Neural crest cell (in vitro differentiated cells): ENCODE measurements at regions not wholly inside any gene's neighbourhood (a gene's known extent, or its start where the extent isn't known, plus 50 kb on each side); places are given as distances from the start of the nearest gene placed in this dataset.

Experiments used
- DNase-seq: peaks from one replicate; pipeline ENCODE4 v3.0.0; 2021; ENCODE audit warnings: low read depth, mixed read lengths, low spot score
- H3K27ac Mint-ChIP-seq: one replicate; pipeline ENCODE4 v1.8.0; 2021; ENCODE audit warnings: mild to moderate bottlenecking, mixed read lengths; ENCODE audit not compliant: unreplicated experiment
- H3K27me3 Mint-ChIP-seq: 2 replicates; pipeline ENCODE4 v1.8.0; 2021; ENCODE audit warnings: low read depth, mild to moderate bottlenecking, mixed read lengths
- H3K36me3 Mint-ChIP-seq: 2 replicates; pipeline ENCODE4 v1.8.0; 2021; ENCODE audit warnings: low read depth, mild to moderate bottlenecking, mixed read lengths
- H3K4me1 Mint-ChIP-seq: 2 replicates; pipeline ENCODE4 v1.8.0; 2021; ENCODE audit warnings: mixed read lengths
- H3K4me3 Mint-ChIP-seq: one replicate; pipeline ENCODE4 v1.8.0; 2021; ENCODE audit warnings: mild to moderate bottlenecking, mixed read lengths
- H3K9me3 Mint-ChIP-seq: 2 replicates; pipeline ENCODE4 v1.8.0; 2021; ENCODE audit warnings: mixed read lengths
- TF ChIP-seq, protein P1 (sequence below): fragments of 200-600 bp; sonication (generic); conservative IDR thresholded peaks from 2 replicates; pipeline ENCODE4 v1.5.0; 2021; ENCODE audit warnings: antibody characterized with exemption, mild to moderate bottlenecking

- Mint-ChIP-seq H3K4me3 (peak overlapping the region; percentile 35), H3K4me1 (peaks cover 18% of the 10 kb centered on the region), H3K9me3 (peaks cover 5% of the 10 kb centered on the region), H3K27me3 (no peaks in the 10 kb centered on the region), H3K27ac (no peak overlapping the region), H3K36me3 (peaks cover 12% of the 10 kb centered on the region)
- DNase-seq: no peak
- TF ChIP-seq, protein P1, sequence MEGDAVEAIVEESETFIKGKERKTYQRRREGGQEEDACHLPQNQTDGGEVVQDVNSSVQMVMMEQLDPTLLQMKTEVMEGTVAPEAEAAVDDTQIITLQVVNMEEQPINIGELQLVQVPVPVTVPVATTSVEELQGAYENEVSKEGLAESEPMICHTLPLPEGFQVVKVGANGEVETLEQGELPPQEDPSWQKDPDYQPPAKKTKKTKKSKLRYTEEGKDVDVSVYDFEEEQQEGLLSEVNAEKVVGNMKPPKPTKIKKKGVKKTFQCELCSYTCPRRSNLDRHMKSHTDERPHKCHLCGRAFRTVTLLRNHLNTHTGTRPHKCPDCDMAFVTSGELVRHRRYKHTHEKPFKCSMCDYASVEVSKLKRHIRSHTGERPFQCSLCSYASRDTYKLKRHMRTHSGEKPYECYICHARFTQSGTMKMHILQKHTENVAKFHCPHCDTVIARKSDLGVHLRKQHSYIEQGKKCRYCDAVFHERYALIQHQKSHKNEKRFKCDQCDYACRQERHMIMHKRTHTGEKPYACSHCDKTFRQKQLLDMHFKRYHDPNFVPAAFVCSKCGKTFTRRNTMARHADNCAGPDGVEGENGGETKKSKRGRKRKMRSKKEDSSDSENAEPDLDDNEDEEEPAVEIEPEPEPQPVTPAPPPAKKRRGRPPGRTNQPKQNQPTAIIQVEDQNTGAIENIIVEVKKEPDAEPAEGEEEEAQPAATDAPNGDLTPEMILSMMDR: no peak
These were observed 67.8 kb upstream of the NHSL1 start for GRCh38 chr6:138567052-138567451.

- TF ChIP-seq, protein P1: no peak
- H3K4me1 Mint-ChIP-seq: peaks cover 23% of the 10 kb centered on the region
- no peaks in the 10 kb centered on the region for H3K9me3 Mint-ChIP-seq
- H3K36me3 Mint-ChIP-seq: peaks cover 5% of the 10 kb centered on the region
- no peak overlapping the region for H3K27ac Mint-ChIP-seq
- no peak overlapping the region for H3K4me3 Mint-ChIP-seq
- H3K27me3 Mint-ChIP-seq: no peaks in the 10 kb centered on the region
- no peak for DNase-seq
These were observed 69.7 kb upstream of the NHSL1 start for GRCh38 chr6:138568997-138569396.

DNA sequence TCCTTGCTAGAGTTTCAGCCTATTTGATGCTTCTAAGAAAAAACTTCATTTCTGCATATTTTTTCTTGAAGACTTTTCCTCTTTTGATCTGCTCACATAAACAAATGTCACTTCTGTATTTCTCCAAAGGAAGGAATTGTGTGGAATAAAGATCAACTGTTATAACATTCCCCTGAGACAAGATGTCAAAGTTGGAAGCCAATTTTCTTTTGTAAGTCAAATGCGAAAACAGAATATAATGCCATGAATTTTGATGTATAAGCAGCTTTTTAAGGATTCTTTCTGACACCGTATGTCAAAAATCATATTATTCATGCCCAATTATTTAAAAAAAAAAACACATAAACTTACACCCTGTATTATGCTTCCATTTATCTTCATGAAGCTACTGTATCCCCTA is 70.3 kb upstream of the NHSL1 start:
- Mint-ChIP-seq H3K9me3 (no peaks in the 10 kb centered on the region), H3K36me3 (peaks cover 2% of the 10 kb centered on the region), H3K4me1 (peaks cover 22% of the 10 kb centered on the region), H3K27me3 (no peaks in the 10 kb centered on the region), H3K27ac (no peak overlapping the region), H3K4me3 (no peak overlapping the region)
- TF ChIP-seq, protein P1: no peak
- no peak for DNase-seq

DNA sequence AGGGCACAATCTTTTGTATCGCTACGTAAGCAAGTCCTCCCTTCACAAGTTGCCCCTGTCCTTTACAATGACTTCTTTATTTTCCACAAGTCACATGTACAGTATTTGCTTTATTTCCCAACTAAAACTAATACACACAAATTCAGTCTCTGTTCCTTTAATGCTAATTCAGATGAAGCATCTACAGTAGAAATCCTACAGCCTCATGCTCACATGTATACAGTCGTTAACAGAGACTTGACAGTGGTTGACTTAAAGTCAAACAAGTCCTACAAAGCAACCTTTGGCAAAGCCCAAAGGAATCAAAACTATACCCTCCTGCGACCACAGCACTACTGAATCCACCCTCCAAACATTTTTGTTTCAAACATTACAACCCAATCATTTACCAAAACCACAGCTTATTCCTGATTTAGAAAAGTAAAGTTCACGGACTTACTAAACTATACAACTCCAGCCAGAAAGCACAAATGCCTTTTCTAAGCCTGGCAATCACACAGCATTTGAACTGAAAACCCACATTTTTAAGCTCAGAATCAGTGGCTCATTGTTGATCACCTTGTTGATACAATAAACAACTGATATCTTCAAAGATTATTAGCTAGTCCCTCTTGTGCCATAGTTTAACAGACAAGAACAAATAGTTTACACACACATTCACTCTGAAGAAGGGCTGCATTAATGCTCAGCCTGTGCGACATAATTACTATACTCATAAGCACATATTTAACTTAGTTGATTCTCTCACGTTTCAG is 70.9 kb upstream of the NHSL1 start:
- Mint-ChIP-seq H3K27me3 (no peaks in the 10 kb centered on the region), H3K36me3 (no peaks in the 10 kb centered on the region), H3K4me3 (no peak overlapping the region), H3K27ac (no peak overlapping the region), H3K4me1 (peaks cover 21% of the 10 kb centered on the region), H3K9me3 (no peaks in the 10 kb centered on the region)
- TF ChIP-seq, protein P1: no peak
- DNase-seq: no peak

DNA sequence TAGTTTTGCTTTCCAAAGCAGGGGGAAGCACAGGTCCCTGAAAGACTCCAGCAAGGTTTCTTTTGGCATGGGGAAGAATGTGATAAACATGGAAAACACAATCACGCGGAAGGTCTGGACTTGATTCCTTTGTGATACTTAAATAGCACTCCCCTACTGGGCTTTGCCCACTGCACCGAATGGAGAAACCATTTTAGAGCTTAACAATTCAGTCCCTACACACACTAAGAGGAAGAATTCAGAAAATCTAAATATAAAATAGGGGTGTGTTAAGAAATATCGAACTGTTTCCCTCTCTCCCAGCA is 71.4 kb upstream of the NHSL1 start:
- Mint-ChIP-seq H3K9me3 (no peaks in the 10 kb centered on the region), H3K27me3 (no peaks in the 10 kb centered on the region), H3K4me3 (no peak overlapping the region), H3K36me3 (no peaks in the 10 kb centered on the region), H3K4me1 (peaks cover 24% of the 10 kb centered on the region), H3K27ac (no peak overlapping the region)
- no peak for DNase-seq
- TF ChIP-seq, protein P1: no peak
